Stomach (tissue), 8 donors: ENCODE measurements at regions not wholly inside any gene's neighbourhood (a gene's known extent, or its start where the extent isn't known, plus 50 kb on each side); places are given as distances from the start of the nearest gene placed in this dataset.

Experiments used
- DNase-seq, 2 donors: peaks; one replicate each; pipeline versions ENCODE4 v3.0.0 to v3.0.0-alpha.2; 2013 to 2019
- H3K27ac ChIP-seq, 5 donors: fragments of 200-600 bp in 4 of 5; sonication (generic) in 4 of 5; one replicate each; pipeline ENCODE4 v1.5.1; 2013 to 2019; ENCODE audit warnings: mild to moderate bottlenecking in 1 of 5, moderate library complexity in 1 of 5
- H3K27me3 ChIP-seq, 3 donors: fragments of 200-600 bp; sonication (generic); one replicate each; pipeline ENCODE4 v1.5.1; 2017 to 2019; ENCODE audit warnings: mixed run types in 1 of 3
- H3K36me3 ChIP-seq, 4 donors: fragments of 200-600 bp; sonication (generic); 1 replicate in 3 of 4; 2 replicates in 1 of 4; pipeline ENCODE4 v1.5.1; 2016 to 2019
- H3K4me1 ChIP-seq, 4 donors: fragments of 200-600 bp; sonication (generic); one replicate each; pipeline ENCODE4 v1.5.1; 2016 to 2019
- H3K4me3 ChIP-seq, 4 donors: fragments of 200-600 bp; sonication (generic) in 3 of 4; one replicate each; pipeline ENCODE4 v1.5.1; 2016 to 2019; ENCODE audit warnings: mild to moderate bottlenecking in 1 of 4
- H3K9me3 ChIP-seq, 4 donors: fragments of 200-600 bp; sonication (generic); one replicate each; pipeline ENCODE4 v1.5.1; 2016 to 2019
- CTCF ChIP-seq, 7 experiments: fragments of 450-650 bp in 4 of 7; fragments of 200-600 bp in 3 of 7; sonication (generic) in 3 of 7; IDR thresholded peaks; one replicate each; pipeline ENCODE4 v1.5.1; 2016 to 2019; ENCODE audit warnings: antibody characterized with exemption in 7 of 7, control low read depth in 2 of 7, mild to moderate bottlenecking in 1 of 7
- EP300 ChIP-seq: sonication (generic); formaldehyde crosslinking; IDR thresholded peaks from one replicate; pipeline ENCODE4 v1.6.1; 2017; ENCODE audit warnings: antibody characterized with exemption
- POLR2A ChIP-seq, 4 donors: fragments of 450-650 bp; IDR thresholded peaks; one replicate each; pipeline ENCODE4 v1.6.1; 2016; ENCODE audit warnings: antibody characterized with exemption in 4 of 4, control low read depth in 2 of 4, mild to moderate bottlenecking in 1 of 4, moderate library complexity in 1 of 4
- POLR2AphosphoS5 ChIP-seq, 3 donors: sonication (generic); formaldehyde crosslinking; IDR thresholded peaks; one replicate each; pipeline ENCODE4 v1.6.1; 2016; ENCODE audit warnings: antibody characterized with exemption in 3 of 3
- WGBS, 5 donors: extraction: QIAGEN DNeasy Blood & Tissue Kit in 3 of 5; methylation state at CpG; one replicate each; pipeline versions ENCODE4 v1.1.5 to v1.1.7; 2013 to 2018; 5-methylcytosine and 5-hydroxymethylcytosine counted together
- intact Hi-C: fragments of 100-400 bp; cut with DNase I; formaldehyde crosslinking; loops from one replicate; pipeline ENCODE4 v1.15.1; 2023; ENCODE audit warnings: low total_unique reads
- donor health status: healthy with polysubstance abuse.
- donor health status: Bipolar disorder and iron deficiency.
- donor health status: healthy.

DNA sequence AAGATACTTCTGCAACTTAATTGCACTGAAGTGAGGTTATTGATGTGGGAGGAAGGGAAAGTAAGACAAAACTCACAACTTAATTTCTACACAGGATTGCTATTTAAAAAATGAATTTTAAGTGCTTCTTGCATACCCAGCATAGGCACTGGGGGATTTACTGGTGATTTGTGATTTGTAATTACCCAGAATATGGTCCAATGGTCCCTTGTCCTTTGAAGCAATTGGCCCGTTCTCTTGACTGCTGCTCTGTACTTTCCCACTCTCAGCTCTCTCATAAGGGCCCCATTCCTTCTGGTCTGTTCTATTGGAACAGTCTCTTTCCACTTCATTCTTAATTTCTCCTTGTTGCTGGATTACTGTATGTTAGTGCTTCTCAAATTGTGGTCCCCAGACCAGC, 75.4 kb upstream of the SPATA31D4 start:
- Histone ChIP-seq H3K36me3 (no peaks in the 10 kb centered on the region), H3K27me3 (no peaks in the 10 kb centered on the region), H3K9me3 (no peaks in the 10 kb centered on the region), H3K4me1 (peaks cover 0 to 8% (median 4%) of the 10 kb centered on the region in 4 donors), H3K27ac (no peak overlapping the region), H3K4me3 (no peak overlapping the region)
- no peak for TF ChIP-seq CTCF (IDR thresholded peaks at IDR 0.05)
- TF ChIP-seq POLR2A (IDR thresholded peaks at IDR 0.05), result no peak
- no peak for TF ChIP-seq POLR2AphosphoS5 (IDR thresholded peaks at IDR 0.05)
- TF ChIP-seq EP300, result no peak
- 86 to 100% (median 98%) methylated on average over 1 of the region's 1 CpG for WGBS, 5 donors
- no peak for DNase-seq
- intact Hi-C loops, result no loop called here

DNA sequence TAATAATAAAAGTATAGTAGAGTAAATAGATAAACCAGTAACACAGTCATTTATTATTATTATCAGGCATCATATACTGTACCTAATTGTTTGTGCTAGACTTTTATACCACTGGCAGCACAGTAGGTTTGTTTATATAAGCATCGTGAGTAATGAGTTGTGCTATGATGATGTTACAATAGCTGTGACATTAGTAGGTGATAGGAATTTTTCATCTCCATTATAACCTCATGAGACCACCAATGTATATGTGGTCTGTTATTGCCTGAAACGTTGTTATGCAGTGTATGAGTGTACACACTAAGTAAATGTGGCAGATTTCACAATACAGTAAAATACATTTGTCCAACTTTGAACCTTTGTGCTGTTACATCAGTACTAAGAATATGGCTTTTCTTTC, 72.7 kb upstream of the SPATA31D4 start:
- Histone ChIP-seq H3K4me3 (no peak overlapping the region), H3K27me3 (no peaks in the 10 kb centered on the region), H3K27ac (no peak overlapping the region), H3K36me3 (no peaks in the 10 kb centered on the region), H3K4me1 (no peaks in the 10 kb centered on the region), H3K9me3 (no peaks in the 10 kb centered on the region)
- no peak for TF ChIP-seq CTCF (IDR thresholded peaks at IDR 0.05)
- no peak for TF ChIP-seq POLR2AphosphoS5 (IDR thresholded peaks at IDR 0.05)
- TF ChIP-seq POLR2A (IDR thresholded peaks at IDR 0.05), result no peak
- no peak for TF ChIP-seq EP300
- intact Hi-C loops, result no loop called here
- DNase-seq, result no peak
- WGBS, 5 donors, result 49 to 59% (median 52%) methylated on average over 2 of the region's 2 CpGs

DNA sequence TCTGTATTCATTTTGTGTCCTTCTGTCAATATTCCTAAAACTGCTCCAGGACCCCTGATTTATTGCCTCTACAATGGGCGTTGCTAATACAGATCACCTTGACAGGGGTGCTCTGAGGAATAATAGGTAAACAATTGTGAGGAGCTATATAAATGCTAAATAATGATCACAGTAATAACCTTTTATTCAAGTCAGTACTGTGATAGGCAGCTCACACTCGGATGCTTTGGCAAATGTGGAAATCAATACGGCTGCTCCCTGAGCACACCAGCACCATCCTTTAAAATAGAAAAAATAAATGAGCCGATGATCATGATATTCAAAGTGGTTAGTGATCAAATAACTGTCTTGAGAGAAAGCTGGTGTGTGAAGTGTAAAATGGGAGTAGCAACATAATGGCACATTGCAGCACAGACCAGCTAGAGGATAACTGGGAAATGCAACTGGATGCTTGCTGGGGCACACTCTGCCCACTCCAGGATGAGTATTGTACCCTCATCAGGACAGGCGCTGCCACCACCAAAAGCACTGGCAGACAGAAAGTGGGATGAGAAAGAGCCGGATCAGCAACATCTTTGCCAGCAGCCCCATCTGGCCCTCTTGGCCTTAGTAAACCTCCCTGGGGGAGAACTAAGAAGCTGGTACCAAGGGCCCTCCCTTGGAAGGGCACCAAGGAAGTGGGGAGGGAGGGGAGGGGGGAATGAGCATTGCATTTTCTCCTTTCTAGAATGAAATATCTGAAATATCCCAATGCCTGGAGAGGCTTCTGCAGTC, 69.4 kb upstream of the SPATA31D4 start:
- Histone ChIP-seq H3K36me3 (no peaks in the 10 kb centered on the region), H3K27ac (no peak overlapping the region), H3K4me1 (no peaks in the 10 kb centered on the region), H3K4me3 (no peak overlapping the region), H3K27me3 (no peaks in the 10 kb centered on the region), H3K9me3 (no peaks in the 10 kb centered on the region)
- no peak for DNase-seq
- WGBS, 5 donors, result 86 to 88% (median 86%) methylated on average over 6 of the region's 6 CpGs
- intact Hi-C loops, result no loop called here
- TF ChIP-seq POLR2A (IDR thresholded peaks at IDR 0.05) (no peak), EP300 (no peak), POLR2AphosphoS5 (IDR thresholded peaks at IDR 0.05) (no peak), CTCF (IDR thresholded peaks at IDR 0.05) (no peak)

DNA sequence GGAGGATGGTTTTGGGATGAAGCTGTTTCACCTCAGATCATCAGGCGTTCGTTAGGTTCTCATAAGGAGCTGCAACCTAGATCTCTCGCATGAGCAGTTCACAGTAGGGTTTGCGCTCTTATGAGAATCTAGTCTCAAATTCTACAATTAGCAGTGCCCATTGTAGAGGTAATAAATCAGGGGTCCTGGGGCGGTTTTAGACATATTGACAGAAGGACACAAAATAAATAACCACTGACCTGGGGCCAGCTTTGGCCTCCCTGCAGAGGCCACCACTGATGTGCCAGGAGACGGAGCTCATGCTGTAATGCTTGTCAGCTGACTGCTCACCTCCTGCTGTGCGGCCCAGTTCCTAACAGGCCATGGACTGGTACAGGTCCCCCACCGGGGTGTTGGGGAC, 67.6 kb upstream of the SPATA31D4 start:
- H3K36me3 ChIP-seq, result no peaks in the 10 kb centered on the region
- TF ChIP-seq POLR2A (IDR thresholded peaks at IDR 0.05) (no peak), POLR2AphosphoS5 (IDR thresholded peaks at IDR 0.05) (no peak), EP300 (no peak), CTCF (IDR thresholded peaks at IDR 0.05) (no peak)
- intact Hi-C loops, result no loop called here
- H3K9me3 ChIP-seq, result no peaks in the 10 kb centered on the region
- no peaks in the 10 kb centered on the region for H3K27me3 ChIP-seq
- 92 to 96% (median 94%) methylated on average over 7 to 8 of the region's 8 CpGs for WGBS, 5 donors
- H3K27ac ChIP-seq, result no peak overlapping the region
- H3K4me1 ChIP-seq, result no peaks in the 10 kb centered on the region
- no peak for DNase-seq
- H3K4me3 ChIP-seq, result no peak overlapping the region
